HCT116 (cell line): ENCODE measurements at regions not wholly inside any gene's neighbourhood (a gene's known extent, or its start where the extent isn't known, plus 50 kb on each side); places are given as distances from the start of the nearest gene placed in this dataset.

Source experiments
- ATAC-seq: fragments of 200-7000 bp; cut with Tn5 transposase; 2 replicates; pipeline ENCODE4 v1.9.1; 2020; ENCODE audit warnings: mild to moderate bottlenecking, moderate library complexity
- BruUV-seq: library from RNA; stranded (reverse); fragments of 400-500 nt; replicated peaks from 2 replicates; lab custom pipeline; 2021; lab: Mats Ljungman, UMichigan
- CTCF ChIA-PET: fragments of 300-600 bp; sonication (Branson Sonifier 250); formaldehyde crosslinking; loops from one replicate; lab custom pipeline; 2021; ENCODE audit warnings: antibody characterized with exemption; lab: Charles Lee
- POLR2A ChIA-PET: fragments of 300-600, 350-600 bp; sonication (Branson Sonifier 250); formaldehyde crosslinking; loops from one replicate; lab custom pipeline; 2021; ENCODE audit warnings: antibody characterized with exemption; lab: Charles Lee
- RAD21 ChIA-PET, 2 experiments: fragments of 300-600 bp; sonication (Branson Sonifier 250); formaldehyde crosslinking; loops; one replicate each; lab custom pipeline; 2023; ENCODE audit warnings: low total read pairs in 2 of 2; ENCODE audit not compliant: uncharacterized antibody in 2 of 2, unreplicated experiment in 2 of 2, low non-redundant PET in 1 of 2; lab: Charles Lee
- DNase-seq: peaks from one replicate; pipeline ENCODE4 v3.0.0-alpha.2; 2010; ENCODE audit warnings: low read depth, low spot score
- H2AFZ ChIP-seq: fragments of 200-600 bp; shearing (Covaris generic), sonication (generic); 2 replicates; pipeline ENCODE4 v1.6.1; 2017; ENCODE audit warnings: low read depth, mixed run types, mixed read lengths, antibody characterized with exemption, low read length; ENCODE audit not compliant: poor library complexity, severe bottlenecking
- H3K27ac ChIP-seq: 2 replicates; pipeline ENCODE4 v1.5.1; 2012; ENCODE audit warnings: low read depth, low read length
- H3K27me3 ChIP-seq: fragments of 200-600 bp; sonication (generic); 2 replicates; pipeline ENCODE4 v1.6.1; 2016; ENCODE audit warnings: mixed run types, low read length, mixed read lengths; ENCODE audit not compliant: insufficient read depth
- H3K36me3 ChIP-seq, 2 experiments: fragments of 200-500 bp in 1 of 2; fragments of 200-600 bp in 1 of 2; sonication (Bioruptor generic) in 1 of 2; sonication (generic) in 1 of 2; 2 replicates each; pipeline versions ENCODE4 v1.5.1 to v1.6.1; 2014 to 2016; ENCODE audit warnings: low read length in 2 of 2, inconsistent platforms in 1 of 2, mixed read lengths in 1 of 2, mixed run types in 1 of 2; ENCODE audit not compliant: insufficient read depth in 2 of 2, control insufficient read depth in 1 of 2
- H3K4me1 ChIP-seq, 2 experiments: fragments of 200-600 bp in 1 of 2; sonication (generic) in 1 of 2; 2 replicates each; pipeline versions ENCODE4 v1.5.1 to v1.6.1; 2012 to 2017; ENCODE audit warnings: low read length in 2 of 2, inconsistent platforms in 1 of 2, mild to moderate bottlenecking in 1 of 2, mixed read lengths in 1 of 2, mixed run types in 1 of 2, moderate library complexity in 1 of 2; ENCODE audit not compliant: insufficient read depth in 2 of 2, control insufficient read depth in 1 of 2
- H3K4me2 ChIP-seq: fragments of 200-600 bp; sonication (generic); 2 replicates; pipeline ENCODE4 v1.6.1; 2017; ENCODE audit warnings: mixed run types, low read length, mixed read lengths
- H3K4me3 ChIP-seq, 2 experiments: fragments of 200-600 bp in 1 of 2; sonication (generic) in 1 of 2; replicated peaks in 1 of 2; 2 replicates each; pipeline ENCODE4 v1.5.1; 2011 to 2016; ENCODE audit warnings: low read length in 2 of 2, control low read depth in 1 of 2, low read depth in 1 of 2, mild to moderate bottlenecking in 1 of 2, mixed read lengths in 1 of 2, mixed run types in 1 of 2
- H3K79me2 ChIP-seq: fragments of 200-600 bp; sonication (generic); 2 replicates; pipeline ENCODE4 v1.6.1; 2017; ENCODE audit warnings: mild to moderate bottlenecking, mixed run types, low read length, moderate library complexity, mixed read lengths; ENCODE audit not compliant: insufficient read depth
- H3K9ac ChIP-seq: fragments of 200-600 bp; sonication (generic); 2 replicates; pipeline ENCODE4 v1.6.1; 2016; ENCODE audit warnings: low read length, mixed read lengths
- H3K9me2 ChIP-seq: fragments of 200-600 bp; sonication (generic), shearing (Covaris generic); 2 replicates; pipeline ENCODE4 v1.6.1; 2017; ENCODE audit warnings: mixed run types, mild to moderate bottlenecking, moderate library complexity; ENCODE audit not compliant: insufficient read depth
- H3K9me3 ChIP-seq, 2 experiments: fragments of 200-500 bp in 1 of 2; fragments of 200-600 bp in 1 of 2; sonication (Bioruptor generic) in 1 of 2; sonication (generic) in 1 of 2; 2 replicates each; pipeline ENCODE4 v1.6.1; 2014 to 2017; ENCODE audit warnings: low read length in 2 of 2, mixed read lengths in 2 of 2, inconsistent platforms in 1 of 2, low read depth in 1 of 2, mild to moderate bottlenecking in 1 of 2, mixed run types in 1 of 2, moderate library complexity in 1 of 2; ENCODE audit not compliant: control insufficient read depth in 1 of 2, insufficient read depth in 1 of 2
- H4K20me1 ChIP-seq: fragments of 200-600 bp; sonication (generic), shearing (Covaris generic); 2 replicates; pipeline ENCODE4 v1.6.1; 2017; ENCODE audit warnings: mixed run types, mild to moderate bottlenecking, moderate library complexity; ENCODE audit not compliant: insufficient read depth
- CTCF ChIP-seq, 3 experiments: fragments of 200-600 bp in 1 of 3; sonication (generic) in 1 of 3; IDR thresholded peaks in 2 of 3; conservative IDR thresholded peaks in 1 of 3; 2 replicates each; pipeline ENCODE4 v1.5.1; 2012 to 2017; ENCODE audit warnings: low read depth in 2 of 3, low read length in 2 of 3, antibody characterized with exemption in 1 of 3, borderline replicate concordance in 1 of 3, control low read depth in 1 of 3, mild to moderate bottlenecking in 1 of 3, mixed read lengths in 1 of 3, mixed run types in 1 of 3, moderate library complexity in 1 of 3; ENCODE audit not compliant: insufficient read depth in 1 of 3
- EGR1 ChIP-seq: IDR thresholded peaks from 2 replicates; pipeline ENCODE4 v1.6.1; 2012; ENCODE audit warnings: low read depth
- MAX ChIP-seq: IDR thresholded peaks from 2 replicates; pipeline ENCODE4 v1.6.1; 2012
- POLR2AphosphoS5 ChIP-seq: IDR thresholded peaks from 2 replicates; pipeline ENCODE4 v1.6.1; 2011; ENCODE audit warnings: mild to moderate bottlenecking, low read depth, low read length, moderate library complexity
- SP1 ChIP-seq: IDR thresholded peaks from 2 replicates; pipeline ENCODE4 v1.6.1; 2012; ENCODE audit warnings: low read depth
- ZBTB33 ChIP-seq: IDR thresholded peaks from 2 replicates; pipeline ENCODE4 v1.6.1; 2011; ENCODE audit warnings: mild to moderate bottlenecking, low read length, moderate library complexity; ENCODE audit not compliant: insufficient replicate concordance; ENCODE audit errors: extremely low read depth
- intact Hi-C: fragments of 100-400 bp; cut with micrococcal nuclease; formaldehyde crosslinking; loops from 2 replicates; pipeline ENCODE4 v1.10.0; 2022

GRCh38 chr2:223404616-223405015 lies 197.5 kb downstream of the SCG2 start:
- Histone ChIP-seq H4K20me1 (no peaks in the 10 kb centered on the region), H3K4me2 (no peak overlapping the region), H2AFZ (no peak overlapping the region), H3K9me3 (no peaks in the 10 kb centered on the region)
- RAD21 ChIA-PET = no interaction called here
- TF ChIP-seq SP1 (no peak), ZBTB33 (no peak), MAX (no peak), CTCF (IDR thresholded peaks at IDR 0.05 in 2 of 3, conservative IDR thresholded peaks at IDR 0.05 in 1 of 3; ENCODE audit: borderline replicate concordance in 1 of 3, insufficient read depth in 1 of 3, low read depth in 2 of 3, low read length in 2 of 3) (no peak), POLR2AphosphoS5 (no peak), EGR1 (no peak)
- TF ChIP-seq, all 23 proteins: peak for 0
- Histone ChIP-seq H3K4me1 (no peaks in the 10 kb centered on the region), H3K27ac (no peak overlapping the region), H3K4me3 (no peak overlapping the region), H3K9ac (no peak overlapping the region), H3K79me2 (no peaks in the 10 kb centered on the region), H3K27me3 (no peaks in the 10 kb centered on the region), H3K36me3 (no peaks in the 10 kb centered on the region), H3K9me2 (0 out of 2 replicates have a peak, but pooled peaks cover 6% of the 10 kb centered on the region)
- no TSS peak for BruUV-seq
- intact Hi-C loops = no loop called here
- no peak for ATAC-seq
- ChIA-PET POLR2A (no interaction called here), CTCF (no interaction called here)
- DNase-seq = no peak
